ENCODE measurements at regions not wholly inside any gene's neighbourhood (a gene's known extent, or its start where the extent isn't known, plus 50 kb on each side); places are given as distances from the start of the nearest gene placed in this dataset.

GRCh38 chr20:24867556-24867955 is 81.5 kb upstream of the CST7 start:
- BruUV-seq (replicated peaks): no TSS peak
- CTCF ChIA-PET: interaction anchor here (0.6 kb wide), 1 partner anchor 16 kb away, joined by 4 read pairs; no protein-coding TSS in a partner anchor

GRCh38 chr20:24868396-24868927 is 80.6 kb upstream of the CST7 start:
- no peaks in the 10 kb centered on the region for H3F3A ChIP-seq (ENCODE audit: insufficient read depth, low read depth)
- no peaks in the 10 kb centered on the region for H3K79me2 ChIP-seq (ENCODE audit: low read depth)
- no peaks in the 10 kb centered on the region for H3K9me3 ChIP-seq (ENCODE audit: insufficient read depth, low read depth)
- intact Hi-C loops (cut with micrococcal nuclease; ENCODE audit: unreplicated experiment): loop anchor here (5.0 kb wide), 1 partner anchor 94 kb away; no protein-coding TSS in a partner anchor
- no peaks in the 10 kb centered on the region for H3K4me1 ChIP-seq (replicated peaks; ENCODE audit: insufficient read depth)
- no peak overlapping the region for H3K4me2 ChIP-seq
- no peaks in the 10 kb centered on the region for H4K20me1 ChIP-seq (ENCODE audit: insufficient read depth)
- no peak overlapping the region for H3K27ac ChIP-seq
- no TSS peak for BruUV-seq (replicated peaks)
- H2AFZ ChIP-seq: no peak overlapping the region
- no peak overlapping the region for H3K4me3 ChIP-seq
- CTCF ChIA-PET: interaction anchor here (0.6 kb wide), 1 partner anchor 15 kb away, joined by 4 read pairs; no protein-coding TSS in a partner anchor
- POLR2A ChIA-PET (ENCODE audit: unreplicated experiment): no interaction called here
- H3K27me3 ChIP-seq (ENCODE audit: insufficient read depth, low read depth): no peaks in the 10 kb centered on the region; the same call in 1 of the 2 replicates
- no peak for DNase-seq
- H3K36me3 ChIP-seq (ENCODE audit: low read depth): no peaks in the 10 kb centered on the region
- TF ChIP-seq EZH2 (IDR thresholded peaks at IDR 0.05; ENCODE audit: low read depth): no peak
- TF ChIP-seq, protein P1, sequence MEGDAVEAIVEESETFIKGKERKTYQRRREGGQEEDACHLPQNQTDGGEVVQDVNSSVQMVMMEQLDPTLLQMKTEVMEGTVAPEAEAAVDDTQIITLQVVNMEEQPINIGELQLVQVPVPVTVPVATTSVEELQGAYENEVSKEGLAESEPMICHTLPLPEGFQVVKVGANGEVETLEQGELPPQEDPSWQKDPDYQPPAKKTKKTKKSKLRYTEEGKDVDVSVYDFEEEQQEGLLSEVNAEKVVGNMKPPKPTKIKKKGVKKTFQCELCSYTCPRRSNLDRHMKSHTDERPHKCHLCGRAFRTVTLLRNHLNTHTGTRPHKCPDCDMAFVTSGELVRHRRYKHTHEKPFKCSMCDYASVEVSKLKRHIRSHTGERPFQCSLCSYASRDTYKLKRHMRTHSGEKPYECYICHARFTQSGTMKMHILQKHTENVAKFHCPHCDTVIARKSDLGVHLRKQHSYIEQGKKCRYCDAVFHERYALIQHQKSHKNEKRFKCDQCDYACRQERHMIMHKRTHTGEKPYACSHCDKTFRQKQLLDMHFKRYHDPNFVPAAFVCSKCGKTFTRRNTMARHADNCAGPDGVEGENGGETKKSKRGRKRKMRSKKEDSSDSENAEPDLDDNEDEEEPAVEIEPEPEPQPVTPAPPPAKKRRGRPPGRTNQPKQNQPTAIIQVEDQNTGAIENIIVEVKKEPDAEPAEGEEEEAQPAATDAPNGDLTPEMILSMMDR (conservative IDR thresholded peaks at IDR 0.05): no peak
- no peaks in the 10 kb centered on the region for H3K9me2 ChIP-seq (ENCODE audit: insufficient read depth)

More at GRCh38 chr20:24867556-24867955, 81.5 kb upstream of the CST7 start:
- no peak overlapping the region for H3K4me3 ChIP-seq
- intact Hi-C loops (cut with micrococcal nuclease; ENCODE audit: unreplicated experiment): loop anchor here (5.0 kb wide), 1 partner anchor 95 kb away; no protein-coding TSS in a partner anchor
- H3K4me2 ChIP-seq: no peak overlapping the region
- H3F3A ChIP-seq (ENCODE audit: insufficient read depth, low read depth): no peaks in the 10 kb centered on the region
- H2AFZ ChIP-seq: no peak overlapping the region
- H3K9me3 ChIP-seq (ENCODE audit: insufficient read depth, low read depth): no peaks in the 10 kb centered on the region
- H3K79me2 ChIP-seq (ENCODE audit: low read depth): no peaks in the 10 kb centered on the region
- no peaks in the 10 kb centered on the region for H4K20me1 ChIP-seq (ENCODE audit: insufficient read depth)
- 0 out of 2 replicates have a peak, but pooled peaks cover 4% of the 10 kb centered on the region for H3K4me1 ChIP-seq (replicated peaks; ENCODE audit: insufficient read depth)
- H3K27me3 ChIP-seq (ENCODE audit: insufficient read depth, low read depth): no peaks in the 10 kb centered on the region; the same call in 1 of the 2 replicates
- H3K36me3 ChIP-seq (ENCODE audit: low read depth): no peaks in the 10 kb centered on the region
- no peak for DNase-seq
- TF ChIP-seq, protein P1 (conservative IDR thresholded peaks at IDR 0.05): no peak
- no peak for TF ChIP-seq EZH2 (IDR thresholded peaks at IDR 0.05; ENCODE audit: low read depth)
- POLR2A ChIA-PET (ENCODE audit: unreplicated experiment): no interaction called here
- no peaks in the 10 kb centered on the region for H3K9me2 ChIP-seq (ENCODE audit: insufficient read depth)
- no peak overlapping the region for H3K27ac ChIP-seq

DNA sequence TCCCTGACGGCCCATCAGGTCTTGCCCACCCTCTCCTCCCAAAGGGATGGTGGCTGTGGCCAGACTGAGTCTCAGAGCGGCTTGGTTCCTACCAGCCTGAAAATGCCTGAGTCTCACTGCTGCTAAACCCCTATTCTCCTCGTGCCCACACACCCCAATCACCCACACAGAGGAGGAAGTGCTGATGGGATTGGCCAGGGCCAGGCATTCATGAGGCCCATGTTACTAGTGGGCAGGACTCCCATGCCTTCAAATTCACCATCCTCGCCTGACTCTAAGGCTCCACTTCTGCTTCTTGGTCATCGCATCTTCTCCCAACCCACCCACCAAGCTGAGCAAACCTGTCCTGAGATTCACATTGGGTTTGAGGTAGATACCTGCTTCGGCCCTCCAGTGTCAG is 80.1 kb upstream of the CST7 start:
- Histone ChIP-seq H3K36me3 (ENCODE audit: low read depth) (no peaks in the 10 kb centered on the region), H3F3A (ENCODE audit: insufficient read depth, low read depth) (no peaks in the 10 kb centered on the region), H3K4me2 (no peak overlapping the region), H3K79me2 (ENCODE audit: low read depth) (no peaks in the 10 kb centered on the region), H4K20me1 (ENCODE audit: insufficient read depth) (no peaks in the 10 kb centered on the region), H3K27me3 (ENCODE audit: insufficient read depth, low read depth) (no peaks in the 10 kb centered on the region; the same call in 1 of the 2 replicates), H3K9me3 (ENCODE audit: insufficient read depth, low read depth) (no peaks in the 10 kb centered on the region), H3K4me1 (replicated peaks; ENCODE audit: insufficient read depth) (no peaks in the 10 kb centered on the region), H2AFZ (no peak overlapping the region), H3K27ac (no peak overlapping the region), H3K4me3 (no peak overlapping the region), H3K9me2 (ENCODE audit: insufficient read depth) (no peaks in the 10 kb centered on the region)
- BruUV-seq (replicated peaks): no TSS peak
- ChIA-PET POLR2A (ENCODE audit: unreplicated experiment) (no interaction called here), CTCF (no interaction called here)
- intact Hi-C loops (cut with micrococcal nuclease; ENCODE audit: unreplicated experiment): loop anchor here (5.0 kb wide), 1 partner anchor 93 kb away; no protein-coding TSS in a partner anchor
- DNase-seq: no peak
- TF ChIP-seq EZH2 (IDR thresholded peaks at IDR 0.05; ENCODE audit: low read depth): no peak
- TF ChIP-seq, protein P1 (conservative IDR thresholded peaks at IDR 0.05): no peak

Data from PC-9 (cell line).